PC-3 (cell line): ENCODE measurements at regions not wholly inside any gene's neighbourhood (a gene's known extent, or its start where the extent isn't known, plus 50 kb on each side); places are given as distances from the start of the nearest gene placed in this dataset.

ENCODE experiments used
- ATAC-seq: fragments of 200-7000 bp; cut with Tn5 transposase; 2 replicates; pipeline ENCODE4 v1.9.1; 2020; ENCODE audit warnings: mild to moderate bottlenecking, moderate library complexity
- BruUV-seq: library from RNA; stranded (reverse); fragments of 400-500 nt; replicated peaks from 2 replicates; lab custom pipeline; 2021; lab: Mats Ljungman, UMichigan
- CTCF ChIA-PET: fragments of 300-600 bp; sonication (Branson Sonifier 250); formaldehyde crosslinking; loops from one replicate; lab custom pipeline; 2022; ENCODE audit warnings: antibody characterized with exemption; lab: Charles Lee
- POLR2A ChIA-PET: fragments of 300-600 bp; sonication (Branson Sonifier 250); formaldehyde crosslinking; loops from one replicate; lab custom pipeline; 2022; ENCODE audit warnings: antibody characterized with exemption; ENCODE audit not compliant: unreplicated experiment; lab: Charles Lee
- DNase-seq: peaks from one replicate; pipeline ENCODE4 v3.0.0-alpha.2; 2015
- H2AFZ ChIP-seq: fragments of 300-600 bp; sonication (generic); 2 replicates; pipeline ENCODE4 v1.6.0; 2016; ENCODE audit warnings: antibody characterized with exemption, low read length
- H3F3A ChIP-seq: fragments of 300-600 bp; sonication (generic); one replicate; pipeline ENCODE4 v1.6.0; 2017; ENCODE audit warnings: antibody characterized with exemption, low read length, control low read depth, mild to moderate bottlenecking; ENCODE audit not compliant: unreplicated experiment
- H3K27ac ChIP-seq: fragments of 300-600 bp; sonication (generic); 2 replicates; pipeline ENCODE4 v1.5.1; 2016; ENCODE audit warnings: mild to moderate bottlenecking, low read length
- H3K27me3 ChIP-seq: fragments of 300-600 bp; sonication (generic); 2 replicates; pipeline ENCODE4 v1.6.1; 2016; ENCODE audit warnings: low read length, mixed read lengths
- H3K36me3 ChIP-seq: fragments of 300-600 bp; sonication (generic); 2 replicates; pipeline ENCODE4 v1.6.1; 2016; ENCODE audit warnings: low read depth, mixed run types, low read length, mixed read lengths
- H3K4me1 ChIP-seq: fragments of 300-600 bp; sonication (generic); 2 replicates; pipeline ENCODE4 v1.5.1; 2016; ENCODE audit warnings: low read length; ENCODE audit not compliant: insufficient read depth
- H3K4me2 ChIP-seq: fragments of 300-600 bp; sonication (generic); 2 replicates; pipeline ENCODE4 v1.6.0; 2016; ENCODE audit warnings: low read length
- H3K4me3 ChIP-seq: fragments of 300-600 bp; sonication (generic); 2 replicates; pipeline ENCODE4 v1.5.1; 2016; ENCODE audit warnings: mild to moderate bottlenecking, low read length, mixed read lengths
- H3K79me2 ChIP-seq: fragments of 300-600 bp; sonication (generic); 2 replicates; pipeline ENCODE4 v1.6.1; 2017; ENCODE audit warnings: low read length, mixed read lengths
- H3K9ac ChIP-seq: fragments of 300-600 bp; sonication (generic); 2 replicates; pipeline ENCODE4 v1.6.0; 2016; ENCODE audit warnings: mild to moderate bottlenecking, low read length
- H3K9me2 ChIP-seq: fragments of 300-600 bp; sonication (generic); replicated peaks from 2 replicates; pipeline ENCODE4 v1.6.1; 2016; ENCODE audit warnings: mixed run types, low read length, mixed read lengths
- H3K9me3 ChIP-seq: fragments of 300-600 bp; sonication (generic); 2 replicates; pipeline ENCODE4 v1.6.1; 2016; ENCODE audit warnings: low read length, mixed read lengths
- H4K20me1 ChIP-seq: fragments of 300-600 bp; sonication (generic); 2 replicates; pipeline ENCODE4 v1.6.1; 2016; ENCODE audit warnings: low read length, mixed read lengths
- EZH2 ChIP-seq: fragments of 300-600 bp; sonication (generic); IDR thresholded peaks from one replicate; pipeline ENCODE4 v1.6.1; 2017; ENCODE audit warnings: antibody characterized with exemption, mild to moderate bottlenecking, low read length; ENCODE audit not compliant: unreplicated experiment
- EZH2phosphoT487 ChIP-seq: fragments of 300-600 bp; sonication (generic); IDR thresholded peaks from 2 replicates; pipeline ENCODE4 v1.6.1; 2018; ENCODE audit warnings: mild to moderate bottlenecking, antibody characterized with exemption, low read length, borderline replicate concordance
- intact Hi-C: fragments of 100-400 bp; cut with micrococcal nuclease; formaldehyde crosslinking; loops from 2 replicates; pipeline ENCODE4 v1.9.0; 2023
- TF ChIP-seq, protein P1 (sequence below): fragments of 300-600 bp; sonication (generic); conservative IDR thresholded peaks from 2 replicates; pipeline ENCODE4 v1.5.1; 2017; ENCODE audit warnings: antibody characterized with exemption, low read depth, mild to moderate bottlenecking, low read length

DNA sequence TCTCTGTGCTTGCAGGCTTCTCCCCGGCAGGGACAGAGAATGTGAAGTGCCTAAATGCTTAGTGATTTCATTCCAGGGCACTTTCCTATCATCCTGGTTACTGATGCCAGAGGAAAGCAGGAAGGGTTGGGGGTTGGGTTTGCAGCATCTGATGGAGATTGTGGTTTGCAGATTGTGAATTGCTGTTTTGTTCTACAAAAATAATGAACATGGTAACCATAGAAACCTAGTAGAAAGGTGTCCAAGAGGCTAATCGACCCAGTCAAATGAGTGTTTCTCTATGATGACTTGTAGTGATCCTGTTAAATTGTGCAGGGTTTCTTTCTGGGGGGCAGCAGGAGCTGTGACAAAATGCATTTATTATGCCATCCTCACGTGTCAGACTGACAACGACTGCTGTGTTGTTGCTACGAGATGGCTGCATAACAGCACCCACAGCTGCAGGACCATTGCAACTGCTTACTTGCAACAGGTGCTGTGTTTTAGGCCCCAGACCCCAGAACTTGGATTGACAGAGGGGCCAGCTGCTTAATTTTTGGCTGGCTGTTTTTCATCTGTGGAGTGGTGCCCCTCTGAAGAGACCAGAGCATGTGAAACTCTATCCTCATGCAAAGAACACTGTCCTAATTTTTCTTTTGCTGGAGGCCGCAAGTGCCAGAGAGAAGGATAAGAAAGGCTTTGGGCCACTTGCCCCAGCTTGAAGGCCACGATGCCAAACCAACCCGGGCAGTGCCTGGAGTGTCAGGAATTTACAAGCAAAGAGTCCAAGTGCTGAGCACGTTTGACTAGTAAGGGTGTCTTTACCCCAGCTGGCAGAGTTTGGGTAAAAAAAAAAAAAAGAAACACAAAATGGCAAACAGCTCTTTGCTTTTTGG is 397.8 kb downstream of the GADD45G start:
- H3K27me3 ChIP-seq: peaks cover 9% of the 10 kb centered on the region
- ATAC-seq (no peak), DNase-seq (no peak)
- CTCF ChIA-PET: no interaction called here
- H3K4me1 ChIP-seq: peaks cover 13% of the 10 kb centered on the region; the same call in 1 of the 2 replicates
- no peaks in the 10 kb centered on the region for H3K36me3 ChIP-seq
- H3K4me3 ChIP-seq: no peak overlapping the region
- intact Hi-C loops: no loop called here
- H3K27ac ChIP-seq: no peak overlapping the region
- POLR2A ChIA-PET: no interaction called here
- TF ChIP-seq, protein P1, sequence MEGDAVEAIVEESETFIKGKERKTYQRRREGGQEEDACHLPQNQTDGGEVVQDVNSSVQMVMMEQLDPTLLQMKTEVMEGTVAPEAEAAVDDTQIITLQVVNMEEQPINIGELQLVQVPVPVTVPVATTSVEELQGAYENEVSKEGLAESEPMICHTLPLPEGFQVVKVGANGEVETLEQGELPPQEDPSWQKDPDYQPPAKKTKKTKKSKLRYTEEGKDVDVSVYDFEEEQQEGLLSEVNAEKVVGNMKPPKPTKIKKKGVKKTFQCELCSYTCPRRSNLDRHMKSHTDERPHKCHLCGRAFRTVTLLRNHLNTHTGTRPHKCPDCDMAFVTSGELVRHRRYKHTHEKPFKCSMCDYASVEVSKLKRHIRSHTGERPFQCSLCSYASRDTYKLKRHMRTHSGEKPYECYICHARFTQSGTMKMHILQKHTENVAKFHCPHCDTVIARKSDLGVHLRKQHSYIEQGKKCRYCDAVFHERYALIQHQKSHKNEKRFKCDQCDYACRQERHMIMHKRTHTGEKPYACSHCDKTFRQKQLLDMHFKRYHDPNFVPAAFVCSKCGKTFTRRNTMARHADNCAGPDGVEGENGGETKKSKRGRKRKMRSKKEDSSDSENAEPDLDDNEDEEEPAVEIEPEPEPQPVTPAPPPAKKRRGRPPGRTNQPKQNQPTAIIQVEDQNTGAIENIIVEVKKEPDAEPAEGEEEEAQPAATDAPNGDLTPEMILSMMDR: no peak
- no peak for TF ChIP-seq EZH2phosphoT487
- no peak for TF ChIP-seq EZH2
- no peak overlapping the region for H2AFZ ChIP-seq
- H3K9me2 ChIP-seq: no peaks in the 10 kb centered on the region
- no TSS peak for BruUV-seq
- no peaks in the 10 kb centered on the region for H3K9me3 ChIP-seq
- H3F3A ChIP-seq: no peaks in the 10 kb centered on the region
- H3K4me2 ChIP-seq: no peak overlapping the region
- no peaks in the 10 kb centered on the region for H3K79me2 ChIP-seq
- no peaks in the 10 kb centered on the region for H4K20me1 ChIP-seq
- H3K9ac ChIP-seq: no peak overlapping the region

GRCh38 chr9:90005388-90005787 is 400.6 kb downstream of the GADD45G start:
- CTCF ChIA-PET: no interaction called here
- Histone ChIP-seq H4K20me1 (no peaks in the 10 kb centered on the region), H3K79me2 (no peaks in the 10 kb centered on the region), H3K9ac (no peak overlapping the region), H3K27ac (no peak overlapping the region), H2AFZ (no peak overlapping the region), H3K9me2 (no peaks in the 10 kb centered on the region), H3K27me3 (peaks cover 3% of the 10 kb centered on the region), H3K4me1 (peaks cover 2% of the 10 kb centered on the region; the same call in 1 of the 2 replicates), H3K4me3 (no peak overlapping the region), H3F3A (no peaks in the 10 kb centered on the region), H3K36me3 (no peaks in the 10 kb centered on the region), H3K9me3 (no peaks in the 10 kb centered on the region), H3K4me2 (no peak overlapping the region)
- no TSS peak for BruUV-seq
- TF ChIP-seq EZH2 (no peak), EZH2phosphoT487 (no peak)
- TF ChIP-seq, protein P1: no peak
- intact Hi-C loops: no loop called here
- ATAC-seq (no peak), DNase-seq (no peak)
- POLR2A ChIA-PET: no interaction called here
